Hepatocyte (in vitro differentiated cells): ENCODE measurements at regions not wholly inside any gene's neighbourhood (a gene's known extent, or its start where the extent isn't known, plus 50 kb on each side); places are given as distances from the start of the nearest gene placed in this dataset.

ENCODE experiments used
- DNase-seq: peaks from one replicate; pipeline ENCODE4 v3.0.0-alpha.2; 2016; ENCODE audit warnings: low spot score
- H2AFZ ChIP-seq: fragments of 200-600 bp; sonication (generic); 2 replicates; pipeline ENCODE4 v1.6.0; 2016; ENCODE audit warnings: antibody characterized with exemption, mild to moderate bottlenecking
- H3K27ac ChIP-seq: fragments of 200-600 bp; sonication (generic); 2 replicates; pipeline ENCODE4 v1.5.1; 2016; ENCODE audit warnings: mild to moderate bottlenecking
- H3K27me3 ChIP-seq: fragments of 200-600 bp; sonication (generic); 2 replicates; pipeline ENCODE4 v1.6.1; 2016
- H3K36me3 ChIP-seq: fragments of 200-600 bp; sonication (generic); replicated peaks from 2 replicates; pipeline ENCODE4 v1.5.1; 2016; ENCODE audit warnings: low read depth; ENCODE audit not compliant: insufficient read depth
- H3K4me1 ChIP-seq: fragments of 200-600 bp; sonication (generic); 2 replicates; pipeline ENCODE4 v1.5.1; 2016; ENCODE audit warnings: mild to moderate bottlenecking, moderate library complexity; ENCODE audit not compliant: insufficient read depth
- H3K4me2 ChIP-seq: fragments of 200-600 bp; sonication (generic); 2 replicates; pipeline ENCODE4 v1.6.0; 2016
- H3K4me3 ChIP-seq: fragments of 200-600 bp; sonication (generic); 2 replicates; pipeline ENCODE4 v1.5.1; 2016; ENCODE audit warnings: mild to moderate bottlenecking
- H3K79me2 ChIP-seq: fragments of 200-600 bp; sonication (generic); 2 replicates; pipeline ENCODE4 v1.6.0; 2017; ENCODE audit warnings: mild to moderate bottlenecking
- H3K9me2 ChIP-seq: fragments of 200-600 bp; sonication (generic); replicated peaks from 2 replicates; pipeline ENCODE4 v1.6.0; 2017; ENCODE audit warnings: mild to moderate bottlenecking; ENCODE audit not compliant: insufficient read depth
- H3K9me3 ChIP-seq: fragments of 200-600 bp; sonication (generic); 2 replicates; pipeline ENCODE4 v1.5.1; 2016; ENCODE audit warnings: low read depth, mild to moderate bottlenecking
- H4K20me1 ChIP-seq: fragments of 200-600 bp; sonication (generic); 2 replicates; pipeline ENCODE4 v1.6.0; 2016; ENCODE audit warnings: mild to moderate bottlenecking; ENCODE audit not compliant: insufficient read depth, poor library complexity, severe bottlenecking
- CTCF ChIP-seq: fragments of 200-600 bp; sonication (generic); IDR thresholded peaks from 2 replicates; pipeline ENCODE4 v1.5.1; 2016; ENCODE audit warnings: antibody characterized with exemption, mild to moderate bottlenecking; ENCODE audit not compliant: poor library complexity
- EZH2 ChIP-seq: fragments of 200-600 bp; sonication (generic); IDR thresholded peaks from 2 replicates; pipeline ENCODE4 v1.6.1; 2016; ENCODE audit warnings: antibody characterized with exemption, mild to moderate bottlenecking, borderline replicate concordance
- EZH2phosphoT487 ChIP-seq: fragments of 200-600 bp; sonication (generic); IDR thresholded peaks from one replicate; pipeline ENCODE4 v1.6.1; 2018; ENCODE audit warnings: antibody characterized with exemption, mild to moderate bottlenecking, low read depth, moderate library complexity; ENCODE audit not compliant: unreplicated experiment, severe bottlenecking
- WGBS: methylation state at CpG from one replicate; pipeline ENCODE4 v1.1.6; 2016; ENCODE audit warnings: low lambda C conversion rate; ENCODE audit errors: missing lambda C conversion rate; 5-methylcytosine and 5-hydroxymethylcytosine counted together

- no peak overlapping the region for H3K4me3 ChIP-seq
- 76% methylated on average over 12 of the region's 12 CpGs for WGBS
- no peaks in the 10 kb centered on the region for H3K27me3 ChIP-seq
- DNase-seq, result no peak
- H3K9me3 ChIP-seq, result no peaks in the 10 kb centered on the region
- no peaks in the 10 kb centered on the region for H3K9me2 ChIP-seq
- no peaks in the 10 kb centered on the region for H4K20me1 ChIP-seq
- no peaks in the 10 kb centered on the region for H3K79me2 ChIP-seq
- H3K36me3 ChIP-seq, result no peaks in the 10 kb centered on the region
- no peaks in the 10 kb centered on the region for H3K4me1 ChIP-seq
- no peak for TF ChIP-seq CTCF
- no peak overlapping the region for H2AFZ ChIP-seq
- no peak overlapping the region for H3K4me2 ChIP-seq
- no peak overlapping the region for H3K27ac ChIP-seq
Measured at GRCh38 chr10:71060476-71061426, 151.6 kb upstream of the UNC5B start.

- Histone ChIP-seq H3K36me3 (no peaks in the 10 kb centered on the region), H3K27me3 (no peaks in the 10 kb centered on the region), H3K9me2 (no peaks in the 10 kb centered on the region), H2AFZ (no peak overlapping the region), H3K9me3 (no peaks in the 10 kb centered on the region), H3K27ac (no peak overlapping the region), H3K79me2 (no peaks in the 10 kb centered on the region), H3K4me1 (no peaks in the 10 kb centered on the region), H4K20me1 (no peaks in the 10 kb centered on the region), H3K4me2 (no peak overlapping the region), H3K4me3 (no peak overlapping the region)
- no peak for TF ChIP-seq EZH2phosphoT487
- TF ChIP-seq CTCF, result no peak
- no peak for TF ChIP-seq EZH2
- WGBS, result 62% methylated on average over 8 of the region's 8 CpGs
- no peak for DNase-seq
Measured at GRCh38 chr10:71061472-71061871, 150.9 kb upstream of the UNC5B start.

- Histone ChIP-seq H3K9me3 (no peaks in the 10 kb centered on the region), H3K27ac (no peak overlapping the region), H3K27me3 (no peaks in the 10 kb centered on the region), H3K4me1 (no peaks in the 10 kb centered on the region), H3K36me3 (no peaks in the 10 kb centered on the region), H3K4me2 (no peak overlapping the region), H3K79me2 (no peaks in the 10 kb centered on the region), H4K20me1 (no peaks in the 10 kb centered on the region), H2AFZ (no peak overlapping the region), H3K9me2 (no peaks in the 10 kb centered on the region), H3K4me3 (no peak overlapping the region)
- 87% methylated on average over 5 of the region's 5 CpGs for WGBS
- DNase-seq, result no peak
- TF ChIP-seq CTCF (no peak), EZH2 (no peak), EZH2phosphoT487 (no peak)
Measured at GRCh38 chr10:71062156-71062555, 150.2 kb upstream of the UNC5B start.
